Keratinocyte (primary cell): ENCODE measurements at regions not wholly inside any gene's neighbourhood (a gene's known extent, or its start where the extent isn't known, plus 50 kb on each side); places are given as distances from the start of the nearest gene placed in this dataset.

Source experiments
- DNase-seq: peaks from one replicate; pipeline ENCODE4 v3.0.0-alpha.2; 2011; ENCODE audit warnings: low read depth, missing footprints, low spot score
- FAIRE-seq: peaks from 2 replicates; lab custom pipeline; 2011; peaks lifted over from hg19 to GRCh38; lab: Jason Lieb, UNC
- H2AFZ ChIP-seq: 2 replicates; pipeline ENCODE4 v1.6.0; 2012; ENCODE audit warnings: low read length, control low read depth, inconsistent platforms; ENCODE audit not compliant: control insufficient read depth
- H3K27ac ChIP-seq: 2 replicates; pipeline ENCODE4 v1.5.1; 2011; ENCODE audit warnings: low read length; ENCODE audit not compliant: control insufficient read depth, insufficient read depth
- H3K27me3 ChIP-seq: 3 replicates; pipeline ENCODE4 v1.6.0; 2011; ENCODE audit warnings: low read length; ENCODE audit not compliant: control insufficient read depth, insufficient read depth; ENCODE audit errors: extremely low read depth
- H3K36me3 ChIP-seq, 2 experiments: 2 replicates in 1 of 2; 3 replicates in 1 of 2; pipeline ENCODE4 v1.5.1; 2011; ENCODE audit warnings: low read length in 2 of 2, mild to moderate bottlenecking in 1 of 2; ENCODE audit not compliant: control insufficient read depth in 2 of 2, insufficient read depth in 2 of 2; ENCODE audit errors: extremely low read depth in 1 of 2
- H3K4me1 ChIP-seq: 3 replicates; pipeline ENCODE4 v1.5.1; 2011; ENCODE audit warnings: low read length; ENCODE audit not compliant: control insufficient read depth, insufficient read depth; ENCODE audit errors: extremely low read depth
- H3K4me2 ChIP-seq: 3 replicates; pipeline ENCODE4 v1.6.0; 2011; ENCODE audit warnings: low read depth, low read length; ENCODE audit not compliant: control insufficient read depth, insufficient read depth; ENCODE audit errors: extremely low read depth
- H3K4me3 ChIP-seq, 3 experiments: fragments of 200-600 bp in 1 of 3; sonication (generic) in 1 of 3; 2 replicates in 2 of 3; 3 replicates in 1 of 3; pipeline ENCODE4 v1.5.1; 2011 to 2016; ENCODE audit warnings: low read length in 3 of 3, mild to moderate bottlenecking in 3 of 3, control low read depth in 2 of 3, inconsistent platforms in 1 of 3, low read depth in 1 of 3, mixed read lengths in 1 of 3, mixed run types in 1 of 3, moderate library complexity in 1 of 3; ENCODE audit not compliant: control insufficient read depth in 2 of 3, insufficient read depth in 2 of 3; ENCODE audit errors: extremely low read depth in 1 of 3
- H3K79me2 ChIP-seq: 2 replicates; pipeline ENCODE4 v1.6.0; 2012; ENCODE audit warnings: low read length; ENCODE audit not compliant: control insufficient read depth, insufficient read depth
- H3K9ac ChIP-seq: 3 replicates; pipeline ENCODE4 v1.6.0; 2011; ENCODE audit warnings: low read length; ENCODE audit not compliant: control insufficient read depth, insufficient read depth; ENCODE audit errors: extremely low read depth
- H3K9me1 ChIP-seq: 3 replicates; pipeline ENCODE4 v1.6.0; 2011; ENCODE audit warnings: low read length; ENCODE audit not compliant: control insufficient read depth, insufficient read depth; ENCODE audit errors: extremely low read depth
- H3K9me3 ChIP-seq: 2 replicates; pipeline ENCODE4 v1.5.1; 2012; ENCODE audit warnings: low read depth, low read length; ENCODE audit not compliant: control insufficient read depth
- H4K20me1 ChIP-seq: 3 replicates; pipeline ENCODE4 v1.6.0; 2011; ENCODE audit warnings: low read length; ENCODE audit not compliant: control insufficient read depth, insufficient read depth; ENCODE audit errors: extremely low read depth
- CTCF ChIP-seq, 3 experiments: IDR thresholded peaks in 1 of 3; conservative IDR thresholded peaks in 1 of 3; optimal IDR thresholded peaks in 1 of 3; 2 replicates in 2 of 3; 3 replicates in 1 of 3; pipeline versions ENCODE3 to v1.5.1; 2011; ENCODE audit warnings: low read length in 3 of 3, mild to moderate bottlenecking in 3 of 3, moderate library complexity in 2 of 3, control low read depth in 1 of 3, inconsistent platforms in 1 of 3; ENCODE audit not compliant: insufficient read depth in 2 of 3; ENCODE audit errors: extremely low read depth in 1 of 3
- EZH2 ChIP-seq: IDR thresholded peaks from one replicate; pipeline ENCODE4 v1.6.1; 2012; ENCODE audit warnings: inconsistent platforms, mild to moderate bottlenecking, low read length, moderate library complexity
- dilution Hi-C: fragments of 300-500 bp; cut with MboI; formaldehyde crosslinking; loops from one replicate; pipeline ENCODE4 v1.7.0; 2020; ENCODE audit warnings: low sequenced_read_pairs; ENCODE audit not compliant: extremely low pct_ligation_motif_present

GRCh38 chr2:158006961-158007719, 94.5 kb upstream of the UPP2 start:
- TF ChIP-seq CTCF (optimal IDR thresholded peaks at IDR 0.05 in 1 of 3, IDR thresholded peaks at IDR 0.05 in 1 of 3, conservative IDR thresholded peaks at IDR 0.05 in 1 of 3; ENCODE audit: extremely low read depth in 1 of 3, insufficient read depth in 2 of 3, low read length in 3 of 3) (peak in 1 of 3 experiments; percentile 9), EZH2 (no peak)
- Histone ChIP-seq H3K27me3 (no peaks in the 10 kb centered on the region), H3K27ac (no peak overlapping the region), H3K9ac (no peak overlapping the region), H3K4me3 (no peak overlapping the region), H3K9me1 (no peaks in the 10 kb centered on the region), H4K20me1 (no peaks in the 10 kb centered on the region), H3K4me2 (no peak overlapping the region), H3K79me2 (no peaks in the 10 kb centered on the region), H2AFZ (no peak overlapping the region), H3K4me1 (peaks cover 17% of the 10 kb centered on the region), H3K9me3 (no peaks in the 10 kb centered on the region), H3K36me3 (no peaks in the 10 kb centered on the region)
- dilution Hi-C loops: loop anchor here (10.0 kb wide), 1 partner anchor 232 kb away; no protein-coding TSS in a partner anchor
- FAIRE-seq (no peak), DNase-seq (no peak)

GRCh38 chr2:158004126-158004764, 97.4 kb upstream of the UPP2 start:
- no peak for DNase-seq
- dilution Hi-C loops: loop anchor here (10.0 kb wide), 1 partner anchor 229 kb away; no protein-coding TSS in a partner anchor
- no peaks in the 10 kb centered on the region for H3K9me3 ChIP-seq
- no peaks in the 10 kb centered on the region for H4K20me1 ChIP-seq
- no peaks in the 10 kb centered on the region for H3K9me1 ChIP-seq
- peaks cover 4% of the 10 kb centered on the region for H3K4me1 ChIP-seq
- H2AFZ ChIP-seq: no peak overlapping the region
- no peak for TF ChIP-seq EZH2
- TF ChIP-seq CTCF (optimal IDR thresholded peaks at IDR 0.05 in 1 of 3, IDR thresholded peaks at IDR 0.05 in 1 of 3, conservative IDR thresholded peaks at IDR 0.05 in 1 of 3; ENCODE audit: extremely low read depth in 1 of 3, insufficient read depth in 2 of 3, low read length in 3 of 3): no peak
- FAIRE-seq: no peak
- no peaks in the 10 kb centered on the region for H3K27me3 ChIP-seq
- H3K4me3 ChIP-seq: no peak overlapping the region
- no peak overlapping the region for H3K9ac ChIP-seq
- H3K36me3 ChIP-seq: no peaks in the 10 kb centered on the region
- no peak overlapping the region for H3K4me2 ChIP-seq
- H3K79me2 ChIP-seq: no peaks in the 10 kb centered on the region
- H3K27ac ChIP-seq: no peak overlapping the region
